H1 (cell line): ENCODE measurements at regions not wholly inside any gene's neighbourhood (a gene's known extent, or its start where the extent isn't known, plus 50 kb on each side); places are given as distances from the start of the nearest gene placed in this dataset.

Source experiments
- FOSL1 ChIP-seq: IDR thresholded peaks from 2 replicates; pipeline ENCODE4 v1.6.1; 2011; ENCODE audit warnings: mild to moderate bottlenecking, low read depth, low read length, moderate library complexity; ENCODE audit not compliant: insufficient read depth
- KDM5A ChIP-seq: fragments of 200-600 bp; IDR thresholded peaks from 2 replicates; pipeline ENCODE4 v1.7.1; 2012; ENCODE audit warnings: mild to moderate bottlenecking, low read length, inconsistent platforms, mixed read lengths
- PHF8 ChIP-seq: fragments of 200-600 bp; sonication (generic); conservative IDR thresholded peaks from 2 replicates; pipeline ENCODE4 v1.7.1; 2012; ENCODE audit warnings: low read depth, mild to moderate bottlenecking, inconsistent platforms, low read length, moderate library complexity
- SIN3A ChIP-seq, 2 experiments: IDR thresholded peaks in 1 of 2; conservative IDR thresholded peaks in 1 of 2; 2 replicates each; pipeline ENCODE4 v1.6.1; 2011 to 2012; ENCODE audit warnings: low read length in 2 of 2, improper control_type of control experiment in 1 of 2, low read depth in 1 of 2, mild to moderate bottlenecking in 1 of 2
- TF ChIP-seq, protein P1 (sequence below), 3 experiments: IDR thresholded peaks; 1 replicate in 2 of 3; 2 replicates in 1 of 3; pipeline versions ENCODE4 v1.5.1 to v1.6.1; 2011; ENCODE audit warnings: low read length in 3 of 3, mild to moderate bottlenecking in 3 of 3, inconsistent platforms in 2 of 3, low read depth in 1 of 3, moderate library complexity in 1 of 3; ENCODE audit not compliant: insufficient read depth in 1 of 3; ENCODE audit errors: control extremely low read depth in 1 of 3

DNA sequence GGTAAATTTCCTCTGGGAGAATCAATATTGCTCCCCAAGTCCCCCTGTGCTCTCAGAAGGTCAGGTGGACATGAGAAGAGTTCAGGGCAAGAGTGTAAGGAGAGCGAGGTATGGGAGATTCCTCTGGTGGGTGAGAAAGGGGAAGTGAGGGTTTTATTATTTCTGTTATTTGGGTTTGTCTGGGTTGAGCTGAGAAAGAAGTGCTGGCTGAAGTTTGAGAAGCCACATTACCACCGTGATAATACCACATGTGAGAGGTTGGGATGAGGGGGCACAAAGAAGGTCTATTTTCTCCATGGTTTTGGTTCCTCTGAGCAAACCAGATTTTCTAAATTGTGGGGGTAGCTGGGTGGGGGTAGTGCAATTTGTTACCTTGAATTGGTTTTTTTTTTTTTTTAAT is 350.4 kb downstream of the OSTF1 start (continued):
- TF ChIP-seq, protein P1, sequence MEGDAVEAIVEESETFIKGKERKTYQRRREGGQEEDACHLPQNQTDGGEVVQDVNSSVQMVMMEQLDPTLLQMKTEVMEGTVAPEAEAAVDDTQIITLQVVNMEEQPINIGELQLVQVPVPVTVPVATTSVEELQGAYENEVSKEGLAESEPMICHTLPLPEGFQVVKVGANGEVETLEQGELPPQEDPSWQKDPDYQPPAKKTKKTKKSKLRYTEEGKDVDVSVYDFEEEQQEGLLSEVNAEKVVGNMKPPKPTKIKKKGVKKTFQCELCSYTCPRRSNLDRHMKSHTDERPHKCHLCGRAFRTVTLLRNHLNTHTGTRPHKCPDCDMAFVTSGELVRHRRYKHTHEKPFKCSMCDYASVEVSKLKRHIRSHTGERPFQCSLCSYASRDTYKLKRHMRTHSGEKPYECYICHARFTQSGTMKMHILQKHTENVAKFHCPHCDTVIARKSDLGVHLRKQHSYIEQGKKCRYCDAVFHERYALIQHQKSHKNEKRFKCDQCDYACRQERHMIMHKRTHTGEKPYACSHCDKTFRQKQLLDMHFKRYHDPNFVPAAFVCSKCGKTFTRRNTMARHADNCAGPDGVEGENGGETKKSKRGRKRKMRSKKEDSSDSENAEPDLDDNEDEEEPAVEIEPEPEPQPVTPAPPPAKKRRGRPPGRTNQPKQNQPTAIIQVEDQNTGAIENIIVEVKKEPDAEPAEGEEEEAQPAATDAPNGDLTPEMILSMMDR (IDR thresholded peaks at IDR 0.05; ENCODE audit: control extremely low read depth in 1 of 3, insufficient read depth in 1 of 3, low read depth in 1 of 3, low read length in 3 of 3), result no peak
- TF ChIP-seq FOSL1, result no peak
- no peak for TF ChIP-seq PHF8
- TF ChIP-seq SIN3A (conservative IDR thresholded peaks at IDR 0.05 in 1 of 2, IDR thresholded peaks at IDR 0.05 in 1 of 2; ENCODE audit: low read depth in 1 of 2, low read length in 2 of 2), result no peak
- TF ChIP-seq KDM5A, result no peak
